ENCODE measurements at regions not wholly inside any gene's neighbourhood (a gene's known extent, or its start where the extent isn't known, plus 50 kb on each side); places are given as distances from the start of the nearest gene placed in this dataset.

DNA sequence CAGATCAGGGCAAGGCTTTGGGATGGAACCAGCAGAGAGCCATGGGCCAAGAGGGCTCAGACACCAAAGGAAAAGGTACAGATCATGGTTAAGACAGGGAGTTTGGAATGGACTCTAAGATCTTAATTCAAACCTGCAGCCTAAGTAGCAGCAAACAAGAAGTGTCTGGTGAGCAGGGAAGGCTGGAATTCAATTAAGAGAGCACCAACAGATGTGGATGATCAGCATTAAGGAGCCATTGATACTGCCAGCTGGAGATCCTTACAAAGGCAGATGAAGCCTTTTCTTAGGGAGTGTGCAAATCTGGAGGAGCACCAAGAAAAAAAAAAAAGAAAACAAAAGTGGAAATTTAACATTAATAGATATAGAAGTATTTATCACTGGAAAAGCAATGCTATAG lies 516.8 kb downstream of the RASEF start:
- Histone ChIP-seq H3K27ac (ENCODE audit: low read depth, low read length) (no peak overlapping the region), H3F3A (ENCODE audit: control insufficient read depth, insufficient read depth) (no peaks in the 10 kb centered on the region), H3K36me3 (ENCODE audit: control insufficient read depth, low read length) (no peaks in the 10 kb centered on the region), H3K4me1 (ENCODE audit: control insufficient read depth, low read length) (no peaks in the 10 kb centered on the region), H3K9me3 (ENCODE audit: control insufficient read depth, insufficient read depth, low read length) (no peaks in the 10 kb centered on the region), H3K9me2 (replicated peaks; ENCODE audit: control insufficient read depth, low read length) (no peaks in the 10 kb centered on the region; the same call in 1 of the 2 replicates), H3K4me3 (ENCODE audit: low read length) (no peak overlapping the region), H3K79me2 (ENCODE audit: control insufficient read depth, low read length) (no peaks in the 10 kb centered on the region), H3K27me3 (ENCODE audit: control insufficient read depth, low read length) (no peaks in the 10 kb centered on the region), H4K20me1 (ENCODE audit: control insufficient read depth, insufficient read depth, low read depth, low read length) (no peaks in the 10 kb centered on the region), H3K4me2 (ENCODE audit: low read length) (no peak overlapping the region)
- no peak for TF ChIP-seq EZH2phosphoT487 (IDR thresholded peaks at IDR 0.05; ENCODE audit: borderline replicate concordance, low read length)
- TF ChIP-seq, protein P1, sequence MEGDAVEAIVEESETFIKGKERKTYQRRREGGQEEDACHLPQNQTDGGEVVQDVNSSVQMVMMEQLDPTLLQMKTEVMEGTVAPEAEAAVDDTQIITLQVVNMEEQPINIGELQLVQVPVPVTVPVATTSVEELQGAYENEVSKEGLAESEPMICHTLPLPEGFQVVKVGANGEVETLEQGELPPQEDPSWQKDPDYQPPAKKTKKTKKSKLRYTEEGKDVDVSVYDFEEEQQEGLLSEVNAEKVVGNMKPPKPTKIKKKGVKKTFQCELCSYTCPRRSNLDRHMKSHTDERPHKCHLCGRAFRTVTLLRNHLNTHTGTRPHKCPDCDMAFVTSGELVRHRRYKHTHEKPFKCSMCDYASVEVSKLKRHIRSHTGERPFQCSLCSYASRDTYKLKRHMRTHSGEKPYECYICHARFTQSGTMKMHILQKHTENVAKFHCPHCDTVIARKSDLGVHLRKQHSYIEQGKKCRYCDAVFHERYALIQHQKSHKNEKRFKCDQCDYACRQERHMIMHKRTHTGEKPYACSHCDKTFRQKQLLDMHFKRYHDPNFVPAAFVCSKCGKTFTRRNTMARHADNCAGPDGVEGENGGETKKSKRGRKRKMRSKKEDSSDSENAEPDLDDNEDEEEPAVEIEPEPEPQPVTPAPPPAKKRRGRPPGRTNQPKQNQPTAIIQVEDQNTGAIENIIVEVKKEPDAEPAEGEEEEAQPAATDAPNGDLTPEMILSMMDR (IDR thresholded peaks at IDR 0.05; ENCODE audit: low read depth, low read length, poor library complexity, severe bottlenecking), result no peak

DNA sequence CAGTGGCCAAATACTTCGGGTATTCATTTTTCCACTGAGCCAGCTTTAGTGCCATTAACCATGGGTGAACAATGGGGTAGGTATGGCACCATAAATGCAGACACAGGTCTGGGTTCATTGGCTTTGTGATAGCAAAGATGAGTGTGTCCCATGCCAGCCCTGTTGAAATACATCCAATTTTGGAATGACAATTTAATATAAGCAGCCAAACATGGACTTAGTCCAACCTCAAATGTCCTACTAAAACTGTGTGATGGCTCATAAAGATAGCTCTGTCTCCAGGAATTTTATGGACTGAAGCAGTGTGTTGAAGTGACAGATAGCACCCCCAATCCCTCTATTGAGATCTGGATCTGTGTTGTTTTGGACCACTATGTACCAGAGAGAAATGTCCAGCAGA lies 514.9 kb downstream of the RASEF start:
- H3K36me3 ChIP-seq (ENCODE audit: control insufficient read depth, low read length), result no peaks in the 10 kb centered on the region
- H3K9me2 ChIP-seq (replicated peaks; ENCODE audit: control insufficient read depth, low read length), result no peaks in the 10 kb centered on the region
- TF ChIP-seq, protein P1 (IDR thresholded peaks at IDR 0.05; ENCODE audit: low read depth, low read length, poor library complexity, severe bottlenecking), result no peak
- TF ChIP-seq EZH2phosphoT487 (IDR thresholded peaks at IDR 0.05; ENCODE audit: borderline replicate concordance, low read length), result no peak
- H3K27me3 ChIP-seq (ENCODE audit: control insufficient read depth, low read length), result no peaks in the 10 kb centered on the region
- H3K27ac ChIP-seq (ENCODE audit: low read depth, low read length), result no peak overlapping the region
- no peaks in the 10 kb centered on the region for H3K4me1 ChIP-seq (ENCODE audit: control insufficient read depth, low read length)
- H3K79me2 ChIP-seq (ENCODE audit: control insufficient read depth, low read length), result no peaks in the 10 kb centered on the region
- no peaks in the 10 kb centered on the region for H3K9me3 ChIP-seq (ENCODE audit: control insufficient read depth, insufficient read depth, low read length)
- H3F3A ChIP-seq (ENCODE audit: control insufficient read depth, insufficient read depth), result no peaks in the 10 kb centered on the region
- no peak overlapping the region for H3K4me2 ChIP-seq (ENCODE audit: low read length)
- H3K4me3 ChIP-seq (ENCODE audit: low read length), result no peak overlapping the region
- no peaks in the 10 kb centered on the region for H4K20me1 ChIP-seq (ENCODE audit: control insufficient read depth, insufficient read depth, low read depth, low read length)

- no peaks in the 10 kb centered on the region for H3K9me2 ChIP-seq (replicated peaks; ENCODE audit: control insufficient read depth, low read length)
- no peak overlapping the region for H3K4me3 ChIP-seq (ENCODE audit: low read length)
- no peaks in the 10 kb centered on the region for H3K36me3 ChIP-seq (ENCODE audit: control insufficient read depth, low read length)
- no peak overlapping the region for H3K27ac ChIP-seq (ENCODE audit: low read depth, low read length)
- H3K9me3 ChIP-seq (ENCODE audit: control insufficient read depth, insufficient read depth, low read length), result no peaks in the 10 kb centered on the region
- TF ChIP-seq, protein P1 (IDR thresholded peaks at IDR 0.05; ENCODE audit: low read depth, low read length, poor library complexity, severe bottlenecking), result no peak
- TF ChIP-seq EZH2phosphoT487 (IDR thresholded peaks at IDR 0.05; ENCODE audit: borderline replicate concordance, low read length), result no peak
- no peaks in the 10 kb centered on the region for H4K20me1 ChIP-seq (ENCODE audit: control insufficient read depth, insufficient read depth, low read depth, low read length)
- H3F3A ChIP-seq (ENCODE audit: control insufficient read depth, insufficient read depth), result no peaks in the 10 kb centered on the region
- no peaks in the 10 kb centered on the region for H3K79me2 ChIP-seq (ENCODE audit: control insufficient read depth, low read length)
- H3K4me2 ChIP-seq (ENCODE audit: low read length), result no peak overlapping the region
- H3K27me3 ChIP-seq (ENCODE audit: control insufficient read depth, low read length), result no peaks in the 10 kb centered on the region
- H3K4me1 ChIP-seq (ENCODE audit: control insufficient read depth, low read length), result no peaks in the 10 kb centered on the region
Observed at GRCh38 chr9:82549174-82549821, 513.6 kb downstream of the RASEF start.

All from DOHH2 (cell line).